SK-N-MC (cell line): ENCODE measurements at regions not wholly inside any gene's neighbourhood (a gene's known extent, or its start where the extent isn't known, plus 50 kb on each side); places are given as distances from the start of the nearest gene placed in this dataset.

Experiments
- DNase-seq: peaks from one replicate; pipeline ENCODE4 v3.0.0-alpha.2; 2011; ENCODE audit warnings: low read depth, low spot score
- H3K27ac ChIP-seq: fragments of 200-600 bp; sonication (generic); 2 replicates; pipeline ENCODE4 v1.5.1; 2016; ENCODE audit warnings: mixed run types
- H3K36me3 ChIP-seq: fragments of 200-600 bp; sonication (generic); 2 replicates; pipeline ENCODE4 v1.6.1; 2017; ENCODE audit warnings: antibody characterized with exemption, low read length, mixed read lengths; ENCODE audit not compliant: insufficient read depth
- H3K4me3 ChIP-seq: fragments of 200-600 bp; sonication (generic); 2 replicates; pipeline ENCODE4 v1.5.1; 2016
- H3K9ac ChIP-seq: fragments of 200-600 bp; sonication (generic); 2 replicates; pipeline ENCODE4 v1.8.0; 2017; ENCODE audit warnings: mixed run types, mixed read lengths; ENCODE audit not compliant: insufficient read length
- H3K9me3 ChIP-seq: fragments of 200-600 bp; sonication (generic); 2 replicates; pipeline ENCODE4 v1.6.1; 2017; ENCODE audit warnings: low read depth, mild to moderate bottlenecking, antibody characterized with exemption, low read length, moderate library complexity, mixed read lengths
- EZH2 ChIP-seq: fragments of 200-600 bp; sonication (generic); IDR thresholded peaks from one replicate; pipeline ENCODE4 v1.6.1; 2017; ENCODE audit warnings: antibody characterized with exemption
- FOXP2 ChIP-seq: optimal IDR thresholded peaks from 2 replicates; pipeline ENCODE3; 2011; ENCODE audit warnings: mild to moderate bottlenecking, moderate library complexity; ENCODE audit not compliant: insufficient read depth; ENCODE audit errors: extremely low read length, control extremely low read depth
- POLR2AphosphoS5 ChIP-seq: IDR thresholded peaks from 2 replicates; pipeline ENCODE4 v1.6.1; 2012; ENCODE audit warnings: mild to moderate bottlenecking, low read depth, low read length, borderline replicate concordance

DNA sequence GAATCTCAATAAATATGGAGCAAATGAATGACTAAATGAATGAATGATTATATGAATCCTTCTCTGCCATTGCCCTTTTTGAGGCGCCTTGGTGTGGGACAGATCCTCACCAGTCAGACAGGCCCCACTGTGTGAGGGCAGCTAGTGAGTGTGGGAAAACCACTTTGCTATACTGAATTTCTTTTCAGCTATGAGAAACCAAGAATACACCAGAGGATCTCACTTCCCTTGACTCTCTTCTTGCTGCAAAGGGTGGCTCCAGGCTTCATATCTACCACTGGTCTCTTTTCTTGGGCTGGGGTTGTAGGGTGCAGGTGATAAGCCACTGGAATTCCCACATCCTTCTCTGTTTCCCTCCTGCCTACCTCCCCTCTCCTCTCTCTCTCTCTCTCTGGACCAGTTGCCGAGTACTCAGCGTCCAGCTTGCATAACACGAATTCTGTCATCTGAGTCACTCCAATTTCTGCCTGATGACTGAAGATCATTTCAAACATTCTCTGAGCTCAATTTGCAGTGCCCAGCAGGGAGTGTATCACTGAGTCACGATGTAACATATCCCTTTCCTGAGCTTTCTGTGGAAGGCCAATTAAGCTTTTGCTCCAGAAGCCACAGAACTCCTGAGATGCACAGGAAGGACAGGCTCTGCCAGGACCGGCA, 304.3 kb upstream of the NCAM1 start:
- TF ChIP-seq FOXP2 (no peak), EZH2 (no peak), POLR2AphosphoS5 (no peak)
- no peaks in the 10 kb centered on the region for H3K9me3 ChIP-seq
- H3K27ac ChIP-seq, result no peak overlapping the region
- no peak for DNase-seq
- H3K4me3 ChIP-seq, result no peak overlapping the region
- no peaks in the 10 kb centered on the region for H3K36me3 ChIP-seq
- H3K9ac ChIP-seq, result no peak overlapping the region

DNA sequence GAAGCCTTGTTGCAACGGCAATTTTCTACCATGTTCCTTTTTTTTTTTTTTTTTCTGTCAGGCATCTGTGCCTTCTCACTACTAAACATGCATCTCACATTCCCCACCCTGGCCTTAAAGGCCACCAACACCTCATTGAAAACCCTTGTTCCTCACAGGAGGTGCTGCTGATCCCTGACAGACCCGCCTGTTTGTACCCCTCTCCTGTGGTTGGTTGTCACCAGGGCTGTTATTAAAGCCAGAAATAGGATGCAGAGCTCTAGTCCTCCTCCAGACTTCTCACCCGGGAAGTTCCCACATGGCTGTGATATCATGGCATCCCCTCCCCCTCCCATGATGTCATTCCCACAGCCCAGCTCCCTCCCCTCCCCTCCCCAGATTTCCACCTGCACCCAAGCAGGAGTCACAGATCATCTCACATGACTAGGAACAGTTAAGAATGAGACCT, 302.8 kb upstream of the NCAM1 start:
- H3K4me3 ChIP-seq, result no peak overlapping the region
- no peak overlapping the region for H3K27ac ChIP-seq
- H3K9ac ChIP-seq, result no peak overlapping the region
- DNase-seq, result no peak
- no peaks in the 10 kb centered on the region for H3K36me3 ChIP-seq
- TF ChIP-seq POLR2AphosphoS5, result no peak
- TF ChIP-seq FOXP2, result no peak
- TF ChIP-seq EZH2, result no peak
- no peaks in the 10 kb centered on the region for H3K9me3 ChIP-seq

GRCh38 chr11:112661146-112661545, 300.1 kb upstream of the NCAM1 start:
- TF ChIP-seq POLR2AphosphoS5 (no peak), EZH2 (no peak), FOXP2 (no peak)
- no peak overlapping the region for H3K27ac ChIP-seq
- no peaks in the 10 kb centered on the region for H3K36me3 ChIP-seq
- H3K9me3 ChIP-seq, result no peaks in the 10 kb centered on the region
- no peak for DNase-seq
- H3K4me3 ChIP-seq, result no peak overlapping the region
- H3K9ac ChIP-seq, result no peak overlapping the region

- Histone ChIP-seq H3K4me3 (no peak overlapping the region), H3K9ac (no peak overlapping the region), H3K27ac (no peak overlapping the region), H3K9me3 (no peaks in the 10 kb centered on the region), H3K36me3 (no peaks in the 10 kb centered on the region)
- no peak for DNase-seq
- TF ChIP-seq EZH2 (no peak), FOXP2 (no peak), POLR2AphosphoS5 (no peak)
These were observed 299.6 kb upstream of the NCAM1 start for GRCh38 chr11:112661571-112661970.

GRCh38 chr11:112662554-112662953, 298.7 kb upstream of the NCAM1 start:
- Histone ChIP-seq H3K9me3 (no peaks in the 10 kb centered on the region), H3K27ac (no peak overlapping the region), H3K4me3 (no peak overlapping the region), H3K36me3 (no peaks in the 10 kb centered on the region), H3K9ac (no peak overlapping the region)
- no peak for TF ChIP-seq POLR2AphosphoS5
- no peak for TF ChIP-seq EZH2
- no peak for TF ChIP-seq FOXP2
- DNase-seq, result no peak

DNA sequence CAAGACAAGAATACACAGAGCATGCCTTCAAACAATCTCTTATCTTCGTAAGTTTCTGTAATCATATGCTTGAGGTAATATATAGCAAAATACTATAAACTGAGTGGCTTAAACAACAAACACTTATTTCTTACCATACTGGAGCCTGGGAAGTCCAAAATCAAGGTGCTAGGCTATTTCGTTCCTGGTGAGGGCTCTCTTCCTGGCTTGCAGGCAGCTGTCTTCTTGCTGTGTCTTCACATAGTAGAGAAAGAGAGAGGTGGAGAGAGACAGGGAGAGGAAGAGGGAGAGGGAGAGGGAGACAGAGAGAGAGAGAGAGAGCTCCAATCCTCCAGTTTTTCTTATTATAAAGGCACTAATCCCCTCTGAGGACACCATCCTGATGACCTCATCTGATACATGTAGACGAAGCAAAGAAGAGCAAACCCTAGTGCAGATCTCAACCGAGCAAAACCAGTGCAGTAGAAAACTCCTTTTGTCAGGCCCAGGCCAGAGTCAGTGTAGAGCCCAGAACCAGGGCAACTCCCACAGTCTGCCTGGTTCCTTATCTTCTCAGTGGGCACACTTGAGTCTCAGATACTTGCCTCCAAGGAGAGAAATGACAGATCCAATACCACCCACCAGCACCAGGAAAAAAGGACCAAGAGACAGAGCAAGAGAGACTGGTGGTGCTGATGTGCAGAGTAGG, 297.1 kb upstream of the NCAM1 start:
- Histone ChIP-seq H3K27ac (no peak overlapping the region), H3K36me3 (no peaks in the 10 kb centered on the region), H3K9ac (no peak overlapping the region), H3K9me3 (no peaks in the 10 kb centered on the region), H3K4me3 (no peak overlapping the region)
- no peak for TF ChIP-seq FOXP2
- TF ChIP-seq EZH2, result no peak
- TF ChIP-seq POLR2AphosphoS5, result no peak
- DNase-seq, result no peak

- H3K9me3 ChIP-seq, result no peaks in the 10 kb centered on the region
- DNase-seq, result no peak
- H3K36me3 ChIP-seq, result no peaks in the 10 kb centered on the region
- no peak overlapping the region for H3K4me3 ChIP-seq
- H3K9ac ChIP-seq, result no peak overlapping the region
- no peak overlapping the region for H3K27ac ChIP-seq
- TF ChIP-seq EZH2 (no peak), POLR2AphosphoS5 (no peak), FOXP2 (no peak)
These were observed 295.9 kb upstream of the NCAM1 start for GRCh38 chr11:112665291-112665690.

DNA sequence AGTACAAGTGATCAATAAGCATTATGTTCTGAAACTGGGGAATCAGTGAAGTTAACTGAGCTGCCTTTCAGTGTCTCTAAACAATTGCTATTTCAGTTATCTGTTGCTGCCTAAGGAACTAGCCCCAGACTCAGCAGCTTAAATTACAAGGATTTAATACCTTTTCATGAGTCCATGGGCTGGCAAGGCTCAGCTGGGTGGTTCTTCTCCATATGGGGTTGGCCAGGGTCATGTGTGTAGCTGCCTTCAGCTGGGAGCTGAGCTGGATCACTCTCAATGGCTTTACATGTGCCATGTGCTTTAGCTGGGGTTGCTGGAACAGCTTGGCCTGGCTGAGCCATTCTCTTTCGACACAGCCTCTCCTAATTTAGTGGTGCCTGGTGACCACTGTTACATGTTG, 295.0 kb upstream of the NCAM1 start:
- no peak for DNase-seq
- Histone ChIP-seq H3K9ac (no peak overlapping the region), H3K36me3 (no peaks in the 10 kb centered on the region), H3K9me3 (no peaks in the 10 kb centered on the region), H3K4me3 (no peak overlapping the region), H3K27ac (no peak overlapping the region)
- TF ChIP-seq POLR2AphosphoS5 (no peak), FOXP2 (no peak), EZH2 (no peak)
